CD4-positive, alpha-beta T cell (primary cell): ENCODE measurements at regions not wholly inside any gene's neighbourhood (a gene's known extent, or its start where the extent isn't known, plus 50 kb on each side); places are given as distances from the start of the nearest gene placed in this dataset.

Source experiments
- ATAC-seq: fragments of 200-7000 bp; cut with Tn5 transposase; one replicate; pipeline ENCODE4 v1.10.0; 2022; ENCODE audit warnings: mild to moderate bottlenecking; ENCODE audit not compliant: poor library complexity
- CTCF ChIA-PET: fragments of 350-600 bp; sonication (Branson Sonifier 250); formaldehyde crosslinking; loops from one replicate; lab custom pipeline; 2021; ENCODE audit warnings: antibody characterized with exemption, inconsistent platforms; lab: Charles Lee
- POLR2A ChIA-PET: fragments of 350-600 bp; sonication (Branson Sonifier 250); formaldehyde crosslinking; loops from one replicate; lab custom pipeline; 2021; ENCODE audit warnings: antibody characterized with exemption, inconsistent platforms; lab: Charles Lee
- DNase-seq, 14 experiments: peaks; one replicate each; pipeline ENCODE4 v3.0.0-alpha.2; 2013 to 2020; ENCODE audit warnings: mixed read lengths in 2 of 14
- H3K27ac ChIP-seq, 2 donors: one replicate each; pipeline versions ENCODE4 v1.5.1 to v1.7.0; 2013; ENCODE audit warnings: low read length in 2 of 2, low read depth in 1 of 2, mild to moderate bottlenecking in 1 of 2
- H3K27me3 ChIP-seq, 2 experiments: 1 replicate in 1 of 2; 2 replicates in 1 of 2; pipeline versions ENCODE4 v1.6.1 to v1.7.0; 2013; ENCODE audit warnings: low read length in 2 of 2, control low read depth in 1 of 2, mild to moderate bottlenecking in 1 of 2, moderate library complexity in 1 of 2; ENCODE audit not compliant: insufficient read depth in 2 of 2, control insufficient read depth in 1 of 2
- H3K36me3 ChIP-seq: one replicate; pipeline ENCODE4 v1.6.1; 2013; ENCODE audit warnings: low read length, control low read depth; ENCODE audit not compliant: insufficient read depth
- H3K4me1 ChIP-seq: one replicate; pipeline ENCODE4 v1.6.1; 2013; ENCODE audit warnings: low read length, control low read depth; ENCODE audit not compliant: insufficient read depth
- H3K4me3 ChIP-seq: one replicate; pipeline ENCODE4 v1.5.1; 2013; ENCODE audit warnings: mild to moderate bottlenecking, low read length, moderate library complexity
- H3K9me3 ChIP-seq, 2 experiments: 1 replicate in 1 of 2; 2 replicates in 1 of 2; pipeline versions ENCODE4 v1.6.1 to v1.7.0; 2013; ENCODE audit warnings: low read length in 2 of 2, mild to moderate bottlenecking in 2 of 2, control low read depth in 1 of 2, moderate library complexity in 1 of 2; ENCODE audit not compliant: control insufficient read depth in 1 of 2, insufficient read depth in 1 of 2
- H3K27ac Mint-ChIP-seq: one replicate; pipeline ENCODE4 v1.8.0; 2020; ENCODE audit warnings: mixed read lengths
- H3K27me3 Mint-ChIP-seq: one replicate; pipeline ENCODE4 v1.8.0; 2021; ENCODE audit warnings: mixed read lengths
- H3K36me3 Mint-ChIP-seq: one replicate; pipeline ENCODE4 v1.8.0; 2021; ENCODE audit warnings: low read depth, mixed read lengths
- H3K4me1 Mint-ChIP-seq: one replicate; pipeline ENCODE4 v1.8.0; 2021; ENCODE audit warnings: low read depth, mixed read lengths
- H3K4me3 Mint-ChIP-seq: one replicate; pipeline ENCODE4 v1.8.0; 2020; ENCODE audit warnings: mild to moderate bottlenecking, mixed read lengths
- H3K9me3 Mint-ChIP-seq: one replicate; pipeline ENCODE4 v1.8.0; 2020; ENCODE audit warnings: mixed read lengths
- CTCF ChIP-seq: fragments of 200-600 bp; IDR thresholded peaks from one replicate; pipeline ENCODE4 v1.8.0; 2022; ENCODE audit warnings: antibody characterized with exemption, mild to moderate bottlenecking
- intact Hi-C, 2 experiments: fragments of 100-400 bp; cut with DNase I in 1 of 2; cut with micrococcal nuclease in 1 of 2; formaldehyde crosslinking; loops; one replicate each; pipeline versions ENCODE4 v1.15.1 to v1.9.0; 2023 to 2025; cut with DNase I, micrococcal nuclease

- CTCF ChIA-PET: no interaction called here
- no peak overlapping the region for H3K4me3 ChIP-seq
- H3K4me3 Mint-ChIP-seq: no peak overlapping the region
Measured at GRCh38 chr14:51157012-51157411, 62.1 kb upstream of the TRIM9 start.

GRCh38 chr14:51160871-51161270, 66.0 kb upstream of the TRIM9 start:
- Mint-ChIP-seq H3K36me3 (no peaks in the 10 kb centered on the region), H3K4me1 (no peaks in the 10 kb centered on the region), H3K27ac (no peak overlapping the region), H3K4me3 (no peak overlapping the region), H3K9me3 (no peaks in the 10 kb centered on the region), H3K27me3 (no peaks in the 10 kb centered on the region)
- DNase-seq (no peak), ATAC-seq (no peak)
- intact Hi-C loops: no loop called here
- Histone ChIP-seq H3K9me3 (no peaks in the 10 kb centered on the region), H3K4me1 (no peaks in the 10 kb centered on the region), H3K36me3 (no peaks in the 10 kb centered on the region), H3K27me3 (no peaks in the 10 kb centered on the region), H3K27ac (no peak overlapping the region), H3K4me3 (no peak overlapping the region)
- CTCF ChIA-PET: no interaction called here
- POLR2A ChIA-PET: no interaction called here
- no peak for TF ChIP-seq CTCF

More at GRCh38 chr14:51157012-51157411, 62.1 kb upstream of the TRIM9 start:
- Mint-ChIP-seq H3K27me3 (no peaks in the 10 kb centered on the region), H3K9me3 (no peaks in the 10 kb centered on the region), H3K27ac (no peak overlapping the region), H3K36me3 (no peaks in the 10 kb centered on the region), H3K4me1 (no peaks in the 10 kb centered on the region)
- Histone ChIP-seq H3K4me1 (no peaks in the 10 kb centered on the region), H3K9me3 (no peaks in the 10 kb centered on the region), H3K36me3 (no peaks in the 10 kb centered on the region), H3K27ac (no peak overlapping the region), H3K27me3 (no peaks in the 10 kb centered on the region)
- no peak for TF ChIP-seq CTCF
- intact Hi-C loops: no loop called here
- ATAC-seq (no peak), DNase-seq (no peak)
- POLR2A ChIA-PET: no interaction called here

- no peak for TF ChIP-seq CTCF
- intact Hi-C loops: no loop called here
- no peak overlapping the region for H3K27ac Mint-ChIP-seq
- H3K27me3 Mint-ChIP-seq: no peaks in the 10 kb centered on the region
- no peak overlapping the region for H3K4me3 Mint-ChIP-seq
- POLR2A ChIA-PET: no interaction called here
- H3K36me3 ChIP-seq: no peaks in the 10 kb centered on the region
- H3K27me3 ChIP-seq: no peaks in the 10 kb centered on the region
- DNase-seq (no peak), ATAC-seq (no peak)
- H3K9me3 Mint-ChIP-seq: no peaks in the 10 kb centered on the region
- no peaks in the 10 kb centered on the region for H3K36me3 Mint-ChIP-seq
- CTCF ChIA-PET: no interaction called here
- no peak overlapping the region for H3K27ac ChIP-seq
- no peaks in the 10 kb centered on the region for H3K4me1 Mint-ChIP-seq
- no peak overlapping the region for H3K4me3 ChIP-seq
- H3K4me1 ChIP-seq: no peaks in the 10 kb centered on the region
- no peaks in the 10 kb centered on the region for H3K9me3 ChIP-seq
Measured at GRCh38 chr14:51165415-51165814, 70.5 kb upstream of the TRIM9 start.
